ENCODE measurements at regions not wholly inside any gene's neighbourhood (a gene's known extent, or its start where the extent isn't known, plus 50 kb on each side); places are given as distances from the start of the nearest gene placed in this dataset.

GRCh38 chr20:24718277-24718676 lies 230.8 kb upstream of the CST7 start:
- no peak for DNase-seq

- no peak for DNase-seq
These were observed 230.4 kb upstream of the CST7 start for GRCh38 chr20:24718696-24719095.

- DNase-seq, result no peak
These were observed 228.1 kb upstream of the CST7 start for GRCh38 chr20:24720957-24721356.

- no peak for DNase-seq
These were observed 227.0 kb upstream of the CST7 start for GRCh38 chr20:24721891-24722568.

GRCh38 chr20:24722586-24722985 lies 226.5 kb upstream of the CST7 start:
- DNase-seq, result no peak

- DNase-seq, result no peak
These were observed 225.9 kb upstream of the CST7 start for GRCh38 chr20:24723186-24723585.

- DNase-seq, result no peak
These were observed 225.3 kb upstream of the CST7 start for GRCh38 chr20:24723647-24724352.

- no peak for DNase-seq
These were observed 224.0 kb upstream of the CST7 start for GRCh38 chr20:24724982-24725533.

- no peak for DNase-seq
These were observed 221.3 kb upstream of the CST7 start for GRCh38 chr20:24727795-24728194.

- DNase-seq, result no peak
These were observed 219.0 kb upstream of the CST7 start for GRCh38 chr20:24729896-24730605.

GRCh38 chr20:24730750-24731149 lies 218.3 kb upstream of the CST7 start:
- no peak for DNase-seq

- DNase-seq, result no peak
These were observed 217.8 kb upstream of the CST7 start for GRCh38 chr20:24731312-24731711.

GRCh38 chr20:24732076-24732475 lies 217.0 kb upstream of the CST7 start:
- no peak for DNase-seq

- DNase-seq, result no peak
These were observed 216.5 kb upstream of the CST7 start for GRCh38 chr20:24732599-24732998.

GRCh38 chr20:24733416-24733815 lies 215.7 kb upstream of the CST7 start:
- no peak for DNase-seq

GRCh38 chr20:24734139-24734538 lies 214.9 kb upstream of the CST7 start:
- DNase-seq, result no peak

- no peak for DNase-seq
These were observed 213.8 kb upstream of the CST7 start for GRCh38 chr20:24735263-24735662.

- no peak for DNase-seq
These were observed 212.8 kb upstream of the CST7 start for GRCh38 chr20:24736131-24736843.

- DNase-seq, result no peak
These were observed 212.2 kb upstream of the CST7 start for GRCh38 chr20:24736844-24737211.

- no peak for DNase-seq
These were observed 211.7 kb upstream of the CST7 start for GRCh38 chr20:24737212-24737850.

- DNase-seq, result no peak
These were observed 210.9 kb upstream of the CST7 start for GRCh38 chr20:24738058-24738775.
